A549 (cell line): ENCODE measurements at regions not wholly inside any gene's neighbourhood (a gene's known extent, or its start where the extent isn't known, plus 50 kb on each side); places are given as distances from the start of the nearest gene placed in this dataset.

ENCODE experiments used
- BHLHE40 ChIP-seq: IDR thresholded peaks from 2 replicates; pipeline ENCODE4 v1.6.1; 2012; ENCODE audit warnings: low read depth, low read length, inconsistent platforms
- CBX2 ChIP-seq: fragments of 200-600 bp; sonication (generic); IDR thresholded peaks from 2 replicates; pipeline ENCODE4 v1.6.1; 2016; ENCODE audit warnings: low read depth, mild to moderate bottlenecking, borderline replicate concordance
- EP300 ChIP-seq, 2 experiments: fragments of >200 bp; sonication (Bioruptor Twin); formaldehyde crosslinking; IDR thresholded peaks; 2 replicates in 1 of 2; 3 replicates in 1 of 2; pipeline ENCODE4 v1.6.1; 2016 to 2017
- JUNB ChIP-seq: fragments of >200 bp; sonication (Bioruptor Twin); formaldehyde crosslinking; IDR thresholded peaks from 2 replicates; pipeline ENCODE4 v1.6.1; 2016
- KDM5A ChIP-seq: fragments of 200-600 bp; sonication (generic); IDR thresholded peaks from 2 replicates; pipeline ENCODE4 v1.6.1; 2016; ENCODE audit warnings: antibody characterized with exemption, mild to moderate bottlenecking
- RAD21 ChIP-seq, 2 experiments: fragments of >200 bp in 1 of 2; sonication (Bioruptor Twin) in 1 of 2; formaldehyde crosslinking in 1 of 2; IDR thresholded peaks in 1 of 2; conservative IDR thresholded peaks in 1 of 2; 2 replicates in 1 of 2; 3 replicates in 1 of 2; pipeline ENCODE4 v1.6.1; 2012 to 2018; ENCODE audit warnings: inconsistent platforms in 1 of 2
- REST ChIP-seq: fragments of 200-600 bp; sonication (generic); IDR thresholded peaks from 2 replicates; pipeline ENCODE4 v1.6.1; 2016; ENCODE audit warnings: antibody characterized with exemption, mild to moderate bottlenecking, moderate library complexity
- RFX5 ChIP-seq: fragments of 450-650 bp; IDR thresholded peaks from 2 replicates; pipeline ENCODE4 v1.7.1; 2014; ENCODE audit warnings: antibody characterized with exemption, mild to moderate bottlenecking, moderate library complexity
- TF ChIP-seq, protein P1 (sequence below): fragments of >200 bp; sonication (Bioruptor Twin); formaldehyde crosslinking; IDR thresholded peaks from 3 replicates; pipeline ENCODE4 v1.5.1; 2016

DNA sequence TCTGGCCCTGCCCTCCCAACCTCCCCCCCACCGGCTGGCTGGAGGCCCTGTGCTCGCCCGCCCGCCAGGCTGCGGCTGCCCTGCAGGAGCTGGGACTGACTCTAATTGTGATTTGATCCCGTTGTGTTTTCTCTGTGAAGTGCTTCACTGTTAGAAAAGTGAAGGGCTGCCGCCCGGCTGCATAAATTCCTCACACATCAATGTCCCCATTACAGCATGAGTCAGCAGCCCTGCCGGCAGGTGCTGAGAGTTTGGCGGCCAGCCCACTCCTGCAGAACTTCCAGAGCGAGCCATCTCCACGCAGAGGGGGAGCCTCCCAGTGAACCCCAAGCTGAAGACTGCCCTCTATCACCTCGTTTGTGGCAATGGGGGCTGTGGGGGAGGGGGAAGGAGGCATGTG is 137.9 kb downstream of the DLL1 start:
- TF ChIP-seq RFX5, result no peak
- no peak for TF ChIP-seq RAD21 (conservative IDR thresholded peaks at IDR 0.05 in 1 of 2, IDR thresholded peaks at IDR 0.05 in 1 of 2)
- TF ChIP-seq EP300 (IDR thresholded peaks at IDR 0.05), result no peak
- TF ChIP-seq, protein P1, sequence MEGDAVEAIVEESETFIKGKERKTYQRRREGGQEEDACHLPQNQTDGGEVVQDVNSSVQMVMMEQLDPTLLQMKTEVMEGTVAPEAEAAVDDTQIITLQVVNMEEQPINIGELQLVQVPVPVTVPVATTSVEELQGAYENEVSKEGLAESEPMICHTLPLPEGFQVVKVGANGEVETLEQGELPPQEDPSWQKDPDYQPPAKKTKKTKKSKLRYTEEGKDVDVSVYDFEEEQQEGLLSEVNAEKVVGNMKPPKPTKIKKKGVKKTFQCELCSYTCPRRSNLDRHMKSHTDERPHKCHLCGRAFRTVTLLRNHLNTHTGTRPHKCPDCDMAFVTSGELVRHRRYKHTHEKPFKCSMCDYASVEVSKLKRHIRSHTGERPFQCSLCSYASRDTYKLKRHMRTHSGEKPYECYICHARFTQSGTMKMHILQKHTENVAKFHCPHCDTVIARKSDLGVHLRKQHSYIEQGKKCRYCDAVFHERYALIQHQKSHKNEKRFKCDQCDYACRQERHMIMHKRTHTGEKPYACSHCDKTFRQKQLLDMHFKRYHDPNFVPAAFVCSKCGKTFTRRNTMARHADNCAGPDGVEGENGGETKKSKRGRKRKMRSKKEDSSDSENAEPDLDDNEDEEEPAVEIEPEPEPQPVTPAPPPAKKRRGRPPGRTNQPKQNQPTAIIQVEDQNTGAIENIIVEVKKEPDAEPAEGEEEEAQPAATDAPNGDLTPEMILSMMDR, result no peak
- no peak for TF ChIP-seq KDM5A
- no peak for TF ChIP-seq BHLHE40
- no peak for TF ChIP-seq REST
- no peak for TF ChIP-seq CBX2
- no peak for TF ChIP-seq JUNB
